HepG2 (cell line): ENCODE measurements at regions not wholly inside any gene's neighbourhood (a gene's known extent, or its start where the extent isn't known, plus 50 kb on each side); places are given as distances from the start of the nearest gene placed in this dataset.

Experiments used
- ATAC-seq: fragments of 200-7000 bp; cut with Tn5 transposase; 3 replicates; pipeline ENCODE4 v1.9.1; 2020; ENCODE audit warnings: mild to moderate bottlenecking, moderate library complexity
- BruUV-seq: library from RNA; stranded (reverse); fragments of 400-500 nt; replicated peaks from 2 replicates; lab custom pipeline; 2021; lab: Mats Ljungman, UMichigan
- CTCF ChIA-PET: fragments of 300-600 bp; formaldehyde crosslinking; extraction: SDS; loops from one replicate; lab custom pipeline; 2021; ENCODE audit warnings: low total read pairs, inconsistent platforms, low intra/inter-chr PET ratio; lab: Yijun Ruan, JAX
- POLR2A ChIA-PET: fragments of 350-600 bp; sonication (Branson Sonifier 250); formaldehyde crosslinking; loops from one replicate; lab custom pipeline; 2020; ENCODE audit warnings: antibody characterized with exemption, inconsistent platforms; lab: Yijun Ruan, JAX
- DNase-seq: peaks from one replicate; pipeline ENCODE4 v3.0.0-alpha.2; 2015; ENCODE audit warnings: low spot score
- FAIRE-seq: peaks from 3 replicates; lab custom pipeline; 2011; peaks lifted over from hg19 to GRCh38; lab: Jason Lieb, UNC
- H2AFZ ChIP-seq: one replicate; pipeline ENCODE4 v1.6.1; 2011; ENCODE audit warnings: low read length, inconsistent platforms
- H3K27ac ChIP-seq: fragments of 300-600 bp; 3 replicates; pipeline ENCODE4 v1.8.0; 2011; ENCODE audit warnings: mixed run types, mild to moderate bottlenecking, mixed read lengths, low read length, inconsistent platforms; ENCODE audit not compliant: insufficient read depth; ENCODE audit errors: extremely low read length
- H3K27me3 ChIP-seq, 2 experiments: fragments of 200-600 bp in 1 of 2; 2 replicates in 1 of 2; 3 replicates in 1 of 2; pipeline versions ENCODE4 v1.6.0 to v1.8.0; 2011; ENCODE audit warnings: low read length in 2 of 2, mild to moderate bottlenecking in 2 of 2, moderate library complexity in 2 of 2, inconsistent platforms in 1 of 2; ENCODE audit not compliant: insufficient read depth in 2 of 2, control insufficient read depth in 1 of 2
- H3K36me3 ChIP-seq, 2 experiments: fragments of 200-600 bp in 1 of 2; replicated peaks in 1 of 2; 2 replicates in 1 of 2; 3 replicates in 1 of 2; pipeline versions ENCODE4 v1.5.1 to v1.8.0; 2011; ENCODE audit warnings: low read length in 2 of 2, inconsistent platforms in 1 of 2; ENCODE audit not compliant: insufficient read depth in 2 of 2, control insufficient read depth in 1 of 2
- H3K4me1 ChIP-seq: 2 replicates; pipeline ENCODE4 v1.5.1; 2012; ENCODE audit warnings: low read length, inconsistent platforms; ENCODE audit not compliant: insufficient read depth
- H3K4me2 ChIP-seq: 2 replicates; pipeline ENCODE4 v1.6.0; 2011; ENCODE audit warnings: low read depth, low read length, inconsistent platforms
- H3K4me3 ChIP-seq, 3 experiments: fragments of 200-600 bp in 1 of 3; sonication (generic), shearing (Covaris generic) in 1 of 3; replicated peaks in 1 of 3; 2 replicates each; pipeline ENCODE4 v1.5.1; 2011 to 2016; ENCODE audit warnings: low read length in 3 of 3, inconsistent platforms in 2 of 3, low read depth in 2 of 3, mild to moderate bottlenecking in 2 of 3, control low read depth in 1 of 3, mixed read lengths in 1 of 3; ENCODE audit not compliant: insufficient read depth in 1 of 3
- H3K79me2 ChIP-seq: one replicate; pipeline ENCODE4 v1.6.1; 2011; ENCODE audit warnings: low read length, inconsistent platforms; ENCODE audit not compliant: insufficient read depth
- H3K9ac ChIP-seq: 2 replicates; pipeline ENCODE4 v1.6.0; 2011; ENCODE audit warnings: mild to moderate bottlenecking, low read depth, low read length, inconsistent platforms; ENCODE audit not compliant: insufficient read depth
- H3K9me3 ChIP-seq: 2 replicates; pipeline ENCODE4 v1.5.1; 2012; ENCODE audit warnings: mild to moderate bottlenecking, low read length
- H4K20me1 ChIP-seq: 2 replicates; pipeline ENCODE4 v1.6.0; 2011; ENCODE audit warnings: inconsistent platforms, mild to moderate bottlenecking, low read length, moderate library complexity; ENCODE audit not compliant: insufficient read depth
- ISX ChIP-seq: sonication (generic); formaldehyde crosslinking; conservative IDR thresholded peaks from 2 replicates; pipeline ENCODE4 v1.5.0; 2020; ENCODE audit warnings: missing genetic modification reagents
- JUN ChIP-seq: sonication (generic); formaldehyde crosslinking; IDR thresholded peaks from 2 replicates; pipeline ENCODE4 v1.4.0; 2020; ENCODE audit warnings: mild to moderate bottlenecking, missing genetic modification reagents
- PPARG ChIP-seq: conservative IDR thresholded peaks from 2 replicates; pipeline ENCODE4 v1.6.1; 2016; ENCODE audit warnings: missing biosample characterization, missing genetic modification reagents
- SOX13 ChIP-seq, 3 experiments: fragments of 450-650 bp in 1 of 3; sonication (generic) in 1 of 3; formaldehyde crosslinking in 1 of 3; IDR thresholded peaks in 2 of 3; conservative IDR thresholded peaks in 1 of 3; 2 replicates each; pipeline versions ENCODE4 v1.5.0 to v1.6.1; 2016 to 2020; ENCODE audit warnings: antibody characterized with exemption in 1 of 3, mild to moderate bottlenecking in 1 of 3, missing compliant biosample characterization in 1 of 3, missing genetic modification reagents in 1 of 3, moderate library complexity in 1 of 3
- ZBTB3 ChIP-seq: sonication (generic); formaldehyde crosslinking; IDR thresholded peaks from 2 replicates; pipeline ENCODE4 v1.4.0; 2020; ENCODE audit warnings: low read depth, mild to moderate bottlenecking, moderate library complexity, missing genetic modification reagents, borderline replicate concordance
- ZEB1 ChIP-seq: IDR thresholded peaks from 2 replicates; pipeline ENCODE4 v1.6.1; 2012; ENCODE audit warnings: mild to moderate bottlenecking, low read depth, inconsistent platforms; ENCODE audit not compliant: insufficient replicate concordance
- ZNF138 ChIP-seq: sonication (generic); formaldehyde crosslinking; IDR thresholded peaks from 2 replicates; pipeline ENCODE4 v1.5.0; 2020; ENCODE audit warnings: mild to moderate bottlenecking, low read depth, missing genetic modification reagents
- ZNF274 ChIP-seq: sonication (generic); formaldehyde crosslinking; IDR thresholded peaks from 2 replicates; pipeline ENCODE4 v1.5.1; 2020; ENCODE audit warnings: mild to moderate bottlenecking, missing genetic modification reagents
- ZNF280D ChIP-seq: sonication (generic); formaldehyde crosslinking; IDR thresholded peaks from 2 replicates; pipeline ENCODE4 v1.5.1; 2020; ENCODE audit warnings: mild to moderate bottlenecking, missing genetic modification reagents
- ZNF383 ChIP-seq: sonication (generic); formaldehyde crosslinking; IDR thresholded peaks from 2 replicates; pipeline ENCODE4 v1.4.0; 2020; ENCODE audit warnings: missing genetic modification reagents, mild to moderate bottlenecking, borderline replicate concordance
- ZNF546 ChIP-seq: sonication (generic); formaldehyde crosslinking; conservative IDR thresholded peaks from 2 replicates; pipeline ENCODE4 v1.8.1; 2023; ENCODE audit warnings: mild to moderate bottlenecking, missing genetic modification reagents
- ZSCAN9 ChIP-seq: IDR thresholded peaks from 2 replicates; pipeline ENCODE4 v1.6.1; 2016; ENCODE audit warnings: borderline replicate concordance
- ZUFSP ChIP-seq: sonication (generic); formaldehyde crosslinking; IDR thresholded peaks from 2 replicates; pipeline ENCODE4 v1.9.0; 2021; ENCODE audit warnings: missing genetic modification reagents, mild to moderate bottlenecking, borderline replicate concordance
- in situ Hi-C: cut with HindIII; loops from 2 replicates; pipeline ENCODE4 v1.10.0; 2017; ENCODE audit warnings: low pct_unique_long_range_greater_than_20kb; ENCODE audit not compliant: extremely low pct_ligation_motif_present
- intact Hi-C: fragments of 100-400 bp; cut with micrococcal nuclease; formaldehyde crosslinking; loops from one replicate; pipeline ENCODE4 v1.10.0; 2022; ENCODE audit not compliant: unreplicated experiment

DNA sequence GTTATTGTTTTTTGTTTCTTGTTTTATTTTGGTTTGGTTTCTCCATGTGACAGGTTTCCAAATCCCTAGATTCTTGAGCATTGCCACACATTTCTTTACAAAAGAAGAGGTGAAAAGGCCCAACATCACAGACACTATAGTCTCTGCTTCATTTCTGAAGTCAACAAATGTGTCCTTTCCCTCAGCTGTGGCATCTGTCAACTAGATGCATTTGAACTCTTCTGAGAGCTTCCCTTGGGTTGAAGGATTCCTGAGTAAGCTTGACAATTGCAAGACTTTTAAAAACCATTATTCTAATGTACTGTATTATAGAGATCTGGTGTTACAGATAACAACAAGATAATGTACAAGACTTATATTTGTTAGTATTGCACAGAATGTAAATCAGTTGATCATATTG lies 703.3 kb upstream of the PKDCC start:
- ChIA-PET CTCF (no interaction called here), POLR2A (no interaction called here)
- no peaks in the 10 kb centered on the region for H3K27me3 ChIP-seq
- FAIRE-seq (no peak), ATAC-seq (no peak), DNase-seq (no peak)
- in situ Hi-C loops, result no loop called here
- H4K20me1 ChIP-seq, result no peaks in the 10 kb centered on the region
- H3K4me2 ChIP-seq, result no peak overlapping the region
- H2AFZ ChIP-seq, result no peak overlapping the region
- no peak overlapping the region for H3K4me3 ChIP-seq
- H3K27ac ChIP-seq, result no peak overlapping the region
- no peaks in the 10 kb centered on the region for H3K36me3 ChIP-seq
- TF ChIP-seq ZUFSP (CRISPR knock-in tag) (no peak), JUN (CRISPR knock-in tag) (no peak), SOX13 (IDR thresholded peaks at IDR 0.05) (no peak), SOX13 (CRISPR knock-in tag; conservative IDR thresholded peaks at IDR 0.05 in 1 of 2, IDR thresholded peaks at IDR 0.05 in 1 of 2) (no peak), ISX (CRISPR knock-in tag) (no peak), ZEB1 (no peak), PPARG (CRISPR knock-in tag) (no peak), ZSCAN9 (CRISPR knock-in tag) (no peak), ZBTB3 (CRISPR knock-in tag) (no peak), ZNF383 (no peak), ZNF280D (CRISPR knock-in tag) (no peak), ZNF546 (CRISPR knock-in tag) (no peak), ZNF138 (CRISPR knock-in tag) (no peak), ZNF274 (no peak)
- H3K4me1 ChIP-seq, result no peaks in the 10 kb centered on the region
- H3K9ac ChIP-seq, result no peak overlapping the region
- intact Hi-C loops, result no loop called here
- H3K9me3 ChIP-seq, result no peaks in the 10 kb centered on the region
- H3K79me2 ChIP-seq, result no peaks in the 10 kb centered on the region
- BruUV-seq, result no TSS peak
